ENCODE measurements at regions not wholly inside any gene's neighbourhood (a gene's known extent, or its start where the extent isn't known, plus 50 kb on each side); places are given as distances from the start of the nearest gene placed in this dataset.
"Not testable (repeated sequence)": the region's sequence is repeated elsewhere in the genome, so short reads cannot be mapped to it uniquely, and the experiment has no call there.

DNA sequence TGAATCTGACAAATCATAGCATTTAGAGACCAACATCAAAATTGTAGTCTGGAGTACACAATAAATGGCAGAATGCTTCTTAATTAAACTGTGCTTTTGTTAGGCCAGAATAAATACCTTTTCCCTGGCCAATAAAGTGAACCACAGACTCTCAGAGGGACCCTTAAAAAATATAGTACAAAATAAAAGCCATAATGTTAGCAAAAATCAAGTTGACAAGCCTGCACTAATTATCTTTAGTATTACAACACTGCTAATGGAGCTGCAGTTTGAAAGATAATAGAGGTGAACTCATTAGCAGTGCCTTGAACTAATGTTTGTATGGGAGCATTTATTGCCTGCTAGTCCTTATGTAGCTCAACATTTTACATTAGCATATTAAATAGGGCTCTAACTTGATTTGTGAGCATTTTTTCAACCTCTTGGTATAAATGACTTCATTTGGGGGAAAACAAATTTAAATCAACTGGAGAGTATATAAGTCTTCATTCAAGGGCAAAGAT lies 801.3 kb downstream of the EPHA3 start:
- TF ChIP-seq, protein P1, sequence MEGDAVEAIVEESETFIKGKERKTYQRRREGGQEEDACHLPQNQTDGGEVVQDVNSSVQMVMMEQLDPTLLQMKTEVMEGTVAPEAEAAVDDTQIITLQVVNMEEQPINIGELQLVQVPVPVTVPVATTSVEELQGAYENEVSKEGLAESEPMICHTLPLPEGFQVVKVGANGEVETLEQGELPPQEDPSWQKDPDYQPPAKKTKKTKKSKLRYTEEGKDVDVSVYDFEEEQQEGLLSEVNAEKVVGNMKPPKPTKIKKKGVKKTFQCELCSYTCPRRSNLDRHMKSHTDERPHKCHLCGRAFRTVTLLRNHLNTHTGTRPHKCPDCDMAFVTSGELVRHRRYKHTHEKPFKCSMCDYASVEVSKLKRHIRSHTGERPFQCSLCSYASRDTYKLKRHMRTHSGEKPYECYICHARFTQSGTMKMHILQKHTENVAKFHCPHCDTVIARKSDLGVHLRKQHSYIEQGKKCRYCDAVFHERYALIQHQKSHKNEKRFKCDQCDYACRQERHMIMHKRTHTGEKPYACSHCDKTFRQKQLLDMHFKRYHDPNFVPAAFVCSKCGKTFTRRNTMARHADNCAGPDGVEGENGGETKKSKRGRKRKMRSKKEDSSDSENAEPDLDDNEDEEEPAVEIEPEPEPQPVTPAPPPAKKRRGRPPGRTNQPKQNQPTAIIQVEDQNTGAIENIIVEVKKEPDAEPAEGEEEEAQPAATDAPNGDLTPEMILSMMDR (IDR thresholded peaks at IDR 0.05; ENCODE audit: low read depth, low read length) = no peak
- H3K4me3 ChIP-seq (ENCODE audit: low read depth, low read length) = no peak overlapping the region
- in situ Hi-C loops (cut with HindIII; ENCODE audit: low sequenced_read_pairs) = no loop called here
- no peak for DNase-seq (ENCODE audit: low read depth, low spot score)

DNA sequence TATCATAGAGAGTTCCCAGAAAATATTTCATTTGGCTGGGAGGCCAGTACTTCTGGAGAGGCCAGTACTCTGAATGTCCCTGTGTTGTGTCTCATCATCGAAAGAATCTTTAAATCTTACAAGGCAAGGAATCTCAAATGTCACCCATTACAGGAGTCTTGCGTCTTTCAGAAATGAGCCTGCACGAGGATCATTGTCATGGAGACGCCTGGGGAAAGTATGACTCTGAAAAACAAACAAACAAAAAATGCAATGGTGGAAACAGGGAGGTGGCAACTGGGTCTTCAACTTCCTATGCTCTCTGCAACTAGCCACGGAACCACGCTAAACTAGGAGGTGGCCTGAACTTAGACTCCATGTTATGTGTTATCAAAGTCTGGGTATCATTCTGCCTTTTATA lies 804.6 kb downstream of the EPHA3 start:
- DNase-seq (ENCODE audit: low read depth, low spot score) = no peak
- TF ChIP-seq, protein P1 (IDR thresholded peaks at IDR 0.05; ENCODE audit: low read depth, low read length) = no peak
- in situ Hi-C loops (cut with HindIII; ENCODE audit: low sequenced_read_pairs) = no loop called here
- H3K4me3 ChIP-seq (ENCODE audit: low read depth, low read length) = no peak overlapping the region

DNA sequence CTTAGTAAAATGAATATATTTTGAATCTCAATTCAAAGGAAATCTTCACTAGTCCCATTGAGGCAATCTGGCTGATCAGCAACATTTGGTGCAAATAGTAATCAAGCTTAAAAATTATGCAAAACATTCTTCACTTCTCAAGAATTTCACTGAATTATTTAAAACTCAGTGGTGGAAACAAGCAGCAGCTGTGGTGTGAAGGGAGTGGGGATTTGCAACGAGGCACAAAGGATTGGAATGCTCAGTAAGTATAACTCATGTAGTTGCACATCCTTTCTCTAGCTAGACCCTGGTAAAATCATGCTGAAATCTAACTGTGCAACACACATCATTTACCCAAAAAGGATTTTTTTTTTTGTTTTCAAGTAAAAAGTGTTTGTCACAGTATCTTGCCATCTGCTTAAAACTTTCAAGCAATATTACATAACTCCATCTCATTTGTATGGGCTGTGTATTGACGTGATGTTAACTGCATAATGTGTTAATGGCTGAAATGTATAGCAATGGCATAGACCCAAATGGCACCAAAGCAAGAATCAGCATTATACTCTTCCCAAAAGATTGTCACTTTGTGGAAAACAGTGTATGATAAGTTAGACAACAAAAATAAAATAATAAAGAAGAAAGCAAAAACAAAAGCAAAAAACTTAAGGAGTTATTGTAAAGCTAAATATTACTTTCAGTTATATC lies 816.6 kb downstream of the EPHA3 start:
- in situ Hi-C loops (cut with HindIII; ENCODE audit: low sequenced_read_pairs) = no loop called here
- TF ChIP-seq, protein P1 (IDR thresholded peaks at IDR 0.05; ENCODE audit: low read depth, low read length) = no peak
- H3K4me3 ChIP-seq (ENCODE audit: low read depth, low read length) = no peak overlapping the region
- no peak for DNase-seq (ENCODE audit: low read depth, low spot score)

DNA sequence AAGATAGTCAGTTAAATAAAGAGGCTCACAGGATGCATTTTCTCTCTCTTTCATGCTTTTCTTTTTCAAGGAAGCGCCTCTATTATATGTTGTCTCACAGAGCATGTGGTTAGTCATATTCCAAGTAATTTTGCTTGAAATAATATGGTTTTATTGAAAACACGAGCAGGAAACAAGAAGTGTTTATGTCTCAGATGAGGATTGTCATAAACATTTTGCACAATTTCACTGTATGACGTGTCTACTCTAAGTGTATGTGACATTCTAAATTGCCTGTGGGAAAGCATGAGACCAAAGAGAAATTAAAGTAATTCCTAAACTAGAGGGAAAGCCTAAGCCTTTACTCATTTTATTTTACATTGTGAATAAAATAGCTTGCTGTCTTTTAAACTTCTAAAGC lies 818.6 kb downstream of the EPHA3 start:
- DNase-seq (ENCODE audit: low read depth, low spot score) = no peak
- TF ChIP-seq, protein P1 (IDR thresholded peaks at IDR 0.05; ENCODE audit: low read depth, low read length) = no peak
- in situ Hi-C loops (cut with HindIII; ENCODE audit: low sequenced_read_pairs) = no loop called here
- no peak overlapping the region for H3K4me3 ChIP-seq (ENCODE audit: low read depth, low read length)

DNA sequence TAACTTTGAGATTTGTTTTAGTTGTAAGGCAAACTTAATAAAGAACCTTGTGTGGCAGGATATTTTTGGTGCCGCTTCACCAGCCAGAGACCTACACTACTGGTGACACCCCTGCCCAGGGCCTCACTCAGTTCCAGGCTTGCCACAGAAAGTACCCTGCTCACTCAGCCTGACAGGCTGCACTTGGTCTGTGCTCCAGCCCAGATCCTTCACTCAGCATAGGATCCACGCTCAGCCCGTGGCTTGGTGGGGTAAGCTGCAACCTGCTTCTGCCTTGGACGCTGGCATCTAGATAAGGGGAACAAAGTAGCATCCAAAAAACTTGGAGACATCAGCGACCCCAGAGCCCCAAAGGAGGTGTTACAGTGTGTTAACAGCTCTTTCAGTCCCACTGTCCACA lies 825.5 kb downstream of the EPHA3 start:
- H3K4me3 ChIP-seq (ENCODE audit: low read depth, low read length) = no peak overlapping the region
- TF ChIP-seq, protein P1 (IDR thresholded peaks at IDR 0.05; ENCODE audit: low read depth, low read length) = no peak
- no peak for DNase-seq (ENCODE audit: low read depth, low spot score)
- in situ Hi-C loops (cut with HindIII; ENCODE audit: low sequenced_read_pairs) = no loop called here

DNA sequence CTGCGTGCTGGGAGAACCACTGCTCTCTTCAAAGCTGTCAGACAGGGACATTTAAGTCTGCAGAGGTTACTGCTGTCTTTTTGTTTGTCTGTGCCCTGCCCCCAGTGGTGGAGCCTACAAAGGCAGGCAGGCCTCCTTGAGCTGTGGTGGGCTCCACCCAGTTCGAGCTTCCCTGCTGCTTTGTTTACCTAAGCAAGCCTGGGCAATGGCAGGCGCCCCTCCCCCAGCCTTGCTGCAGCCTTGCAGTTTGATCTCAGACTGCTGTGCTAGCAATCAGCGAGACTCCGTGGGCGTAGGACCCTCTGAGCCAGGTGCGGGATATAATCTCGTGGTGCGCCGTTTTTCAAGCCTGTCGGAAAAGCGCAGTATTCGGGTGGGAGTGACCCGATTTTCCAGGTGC lies 837.0 kb downstream of the EPHA3 start:
- DNase-seq (ENCODE audit: low read depth, low spot score); in situ Hi-C loops (cut with HindIII; ENCODE audit: low sequenced_read_pairs); H3K4me3 ChIP-seq (ENCODE audit: low read depth, low read length): not testable (repeated sequence)

DNA sequence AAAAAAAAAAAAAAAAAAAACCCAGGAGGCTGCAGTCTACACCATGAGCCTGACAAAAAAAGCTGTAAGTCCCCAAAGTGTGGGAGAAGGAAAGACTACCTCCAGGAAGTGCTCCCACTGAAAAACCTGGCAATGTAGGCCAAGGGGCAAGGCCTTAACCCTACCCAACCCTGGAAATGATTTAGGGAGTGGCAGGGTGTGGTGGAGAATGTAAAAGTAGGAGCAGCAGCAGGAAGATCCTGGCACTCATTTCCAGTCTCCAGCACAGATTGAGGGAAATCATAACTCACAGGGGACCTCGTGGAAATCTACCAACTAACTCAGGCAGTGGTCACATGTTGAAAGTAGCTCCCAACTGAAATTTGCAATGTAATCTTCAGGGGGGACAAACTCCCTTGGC lies 839.5 kb downstream of the EPHA3 start:
- TF ChIP-seq, protein P1 (IDR thresholded peaks at IDR 0.05; ENCODE audit: low read depth, low read length) = no peak
- DNase-seq (ENCODE audit: low read depth, low spot score) = no peak
- no peak overlapping the region for H3K4me3 ChIP-seq (ENCODE audit: low read depth, low read length)
- in situ Hi-C loops (cut with HindIII; ENCODE audit: low sequenced_read_pairs) = no loop called here

Data from astrocyte of the spinal cord (primary cell).